ENCODE measurements at regions not wholly inside any gene's neighbourhood (a gene's known extent, or its start where the extent isn't known, plus 50 kb on each side); places are given as distances from the start of the nearest gene placed in this dataset.

- CTCF ChIA-PET (ENCODE audit: low intra/inter-chr PET ratio), result no interaction called here
- in situ Hi-C loops (cut with MboI), result no loop called here
- TF ChIP-seq HNRNPLL (IDR thresholded peaks at IDR 0.05; ENCODE audit: low read depth, low read length, poor library complexity, severe bottlenecking) (no peak), FOXP4 (CRISPR knock-in tag; IDR thresholded peaks at IDR 0.05; ENCODE audit: borderline replicate concordance) (no peak), PCBP1 (IDR thresholded peaks at IDR 0.05; ENCODE audit: low read depth, low read length, poor library complexity, severe bottlenecking) (no peak), KDM1A (IDR thresholded peaks at IDR 0.05) (no peak), ZNF324 (CRISPR knock-in tag; IDR thresholded peaks at IDR 0.05) (no peak), TBP (optimal IDR thresholded peaks at IDR 0.05; ENCODE audit: low read depth, low read length) (no peak), ARID4B (CRISPR knock-in tag; IDR thresholded peaks at IDR 0.05) (no peak), ZNF589 (CRISPR knock-in tag; IDR thresholded peaks at IDR 0.05; ENCODE audit: low read depth) (no peak), FOXK2 (conservative IDR thresholded peaks at IDR 0.05 in 1 of 2, IDR thresholded peaks at IDR 0.05 in 1 of 2; ENCODE audit: low read depth in 2 of 2) (no peak)
These were observed 146.9 kb upstream of the RAB11FIP2 start for GRCh38 chr10:118193642-118194041.

More at GRCh38 chr10:118193642-118194041, 146.9 kb upstream of the RAB11FIP2 start:
- Histone ChIP-seq H3K36me3 (ENCODE audit: control insufficient read depth, insufficient read depth, low read length) (no peaks in the 10 kb centered on the region), H3K9me3 (replicated peaks; ENCODE audit: control insufficient read depth, insufficient read depth, low read depth, low read length) (no peaks in the 10 kb centered on the region), H3K27ac (ENCODE audit: extremely low read depth, low read depth, low read length) (no peak overlapping the region), H3K9ac (ENCODE audit: insufficient read depth in 1 of 2, low read depth in 2 of 2, low read length in 2 of 2) (no peak overlapping the region), H4K20me1 (replicated peaks; ENCODE audit: control insufficient read depth, insufficient read depth, low read length) (no peaks in the 10 kb centered on the region), H3K4me1 (replicated peaks in 1 of 2; ENCODE audit: control insufficient read depth in 2 of 2, insufficient read depth in 2 of 2, low read length in 2 of 2) (no peaks in the 10 kb centered on the region), H3K4me2 (ENCODE audit: insufficient read depth, low read length) (no peak overlapping the region), H3K9me1 (ENCODE audit: control insufficient read depth, insufficient read depth, low read length) (no peaks in the 10 kb centered on the region), H2AFZ (ENCODE audit: low read depth, low read length) (no peak overlapping the region), H3K79me2 (ENCODE audit: control insufficient read depth, insufficient read depth, low read length) (no peaks in the 10 kb centered on the region), H3K4me3 (no peak overlapping the region), H3K27me3 (ENCODE audit: control insufficient read depth in 2 of 2, insufficient read depth in 2 of 2, low read length in 2 of 2) (no peaks in the 10 kb centered on the region)
- no peak for DNase-seq (ENCODE audit: extremely low read depth in 1 of 4, low spot score in 3 of 4)
- no peak for FAIRE-seq
- no peak for ATAC-seq
- WGBS (ENCODE audit: insufficient coverage, low coverage, missing lambda C conversion rate), result 0% methylated on average over 4 of the region's 4 CpGs
- POLR2A ChIA-PET, result no interaction called here
- intact Hi-C loops (cut with micrococcal nuclease), result no loop called here
- BruUV-seq (replicated peaks), result no TSS peak
